HFF-Myc (cell line): ENCODE measurements at regions not wholly inside any gene's neighbourhood (a gene's known extent, or its start where the extent isn't known, plus 50 kb on each side); places are given as distances from the start of the nearest gene placed in this dataset.

Experiments
- DNase-seq: peaks from one replicate; pipeline ENCODE4 v3.0.0-alpha.2; 2011; ENCODE audit warnings: low read depth; ENCODE audit errors: extremely low read depth
- H3K4me3 ChIP-seq: replicated peaks from 2 replicates; pipeline ENCODE4 v1.5.1; 2011; ENCODE audit warnings: low read depth, mild to moderate bottlenecking, control low read depth, low read length
- CTCF ChIP-seq: IDR thresholded peaks from 2 replicates; pipeline ENCODE4 v1.5.1; 2012; ENCODE audit warnings: mild to moderate bottlenecking, low read depth, low read length, control low read depth; ENCODE audit errors: missing control alignments

GRCh38 chr15:98398886-98399285 is 249.5 kb upstream of the IGF1R start:
- TF ChIP-seq CTCF = no peak
- DNase-seq = no peak
- H3K4me3 ChIP-seq = no peak overlapping the region

GRCh38 chr15:98400120-98400519 is 248.2 kb upstream of the IGF1R start:
- no peak overlapping the region for H3K4me3 ChIP-seq
- TF ChIP-seq CTCF = no peak
- no peak for DNase-seq

- no peak overlapping the region for H3K4me3 ChIP-seq
- no peak for TF ChIP-seq CTCF
- DNase-seq = no peak
Observed at GRCh38 chr15:98401029-98401428, 247.3 kb upstream of the IGF1R start.

GRCh38 chr15:98402486-98402885 is 245.9 kb upstream of the IGF1R start:
- DNase-seq = no peak
- no peak overlapping the region for H3K4me3 ChIP-seq
- TF ChIP-seq CTCF = no peak

GRCh38 chr15:98403169-98403568 is 245.2 kb upstream of the IGF1R start:
- no peak for DNase-seq
- no peak for TF ChIP-seq CTCF
- H3K4me3 ChIP-seq = no peak overlapping the region

- no peak for DNase-seq
- no peak overlapping the region for H3K4me3 ChIP-seq
- no peak for TF ChIP-seq CTCF
Observed at GRCh38 chr15:98403569-98403968, 244.8 kb upstream of the IGF1R start.

- DNase-seq = no peak
- no peak for TF ChIP-seq CTCF
Observed at GRCh38 chr15:98405013-98405412, 243.3 kb upstream of the IGF1R start.

More at GRCh38 chr15:98405013-98405412, 243.3 kb upstream of the IGF1R start:
- H3K4me3 ChIP-seq = no peak overlapping the region
